ENCODE measurements at regions not wholly inside any gene's neighbourhood (a gene's known extent, or its start where the extent isn't known, plus 50 kb on each side); places are given as distances from the start of the nearest gene placed in this dataset.
"Not testable (repeated sequence)": the region's sequence is repeated elsewhere in the genome, so short reads cannot be mapped to it uniquely, and the experiment has no call there.

DNA sequence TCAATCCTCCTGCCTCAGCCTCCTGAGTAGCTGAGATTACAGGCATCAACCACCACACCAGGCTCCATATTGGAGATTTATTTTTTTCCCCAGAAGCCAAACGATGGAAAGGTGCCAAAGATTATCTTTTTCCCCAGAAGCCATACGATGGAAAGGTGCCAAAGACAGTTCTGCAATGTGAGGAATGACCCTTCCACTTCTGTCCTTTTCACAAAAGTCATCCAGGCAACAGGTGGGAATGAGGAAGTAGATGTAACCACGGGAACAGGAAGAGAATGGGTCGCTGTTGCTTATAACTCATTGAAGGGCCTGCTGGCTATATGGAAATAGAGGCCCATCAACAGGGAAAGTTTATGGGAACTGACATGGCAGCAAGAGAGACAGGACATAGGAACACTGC, 233.7 kb upstream of the MSX2 start:
- DNase-seq (ENCODE audit: insufficient read length, low spot score): no peak

GRCh38 chr5:174491265-174491664, 233.1 kb upstream of the MSX2 start:
- no peak for FAIRE-seq
- no peak for TF ChIP-seq POLR2AphosphoS5 (IDR thresholded peaks at IDR 0.05; ENCODE audit: low read depth, low read length)
- TF ChIP-seq TAF1 (IDR thresholded peaks at IDR 0.05; ENCODE audit: low read depth, low read length): no peak
- TF ChIP-seq POU2F2 (IDR thresholded peaks at IDR 0.05; ENCODE audit: low read depth, low read length): no peak
- TF ChIP-seq POLR2A (IDR thresholded peaks at IDR 0.05; ENCODE audit: low read depth, low read length): no peak
- TF ChIP-seq SPI1 (IDR thresholded peaks at IDR 0.05; ENCODE audit: low read depth, low read length): no peak
- TF ChIP-seq PAX5 (IDR thresholded peaks at IDR 0.05; ENCODE audit: insufficient read depth, low read length, severe bottlenecking): no peak
- DNase-seq (ENCODE audit: insufficient read length, low spot score): no peak

More for the DNA sequence above, 233.7 kb upstream of the MSX2 start:
- FAIRE-seq: no peak
- TF ChIP-seq POLR2A (IDR thresholded peaks at IDR 0.05; ENCODE audit: low read depth, low read length) (no peak), POU2F2 (IDR thresholded peaks at IDR 0.05; ENCODE audit: low read depth, low read length) (no peak), PAX5 (IDR thresholded peaks at IDR 0.05; ENCODE audit: insufficient read depth, low read length, severe bottlenecking) (no peak), SPI1 (IDR thresholded peaks at IDR 0.05; ENCODE audit: low read depth, low read length) (no peak), POLR2AphosphoS5 (IDR thresholded peaks at IDR 0.05; ENCODE audit: low read depth, low read length) (no peak), TAF1 (IDR thresholded peaks at IDR 0.05; ENCODE audit: low read depth, low read length) (no peak)

GRCh38 chr5:174491761-174492350, 232.5 kb upstream of the MSX2 start:
- FAIRE-seq: no peak
- no peak for DNase-seq (ENCODE audit: insufficient read length, low spot score)
- TF ChIP-seq TAF1 (IDR thresholded peaks at IDR 0.05; ENCODE audit: low read depth, low read length): no peak
- TF ChIP-seq POU2F2 (IDR thresholded peaks at IDR 0.05; ENCODE audit: low read depth, low read length): no peak
- no peak for TF ChIP-seq POLR2A (IDR thresholded peaks at IDR 0.05; ENCODE audit: low read depth, low read length)
- no peak for TF ChIP-seq POLR2AphosphoS5 (IDR thresholded peaks at IDR 0.05; ENCODE audit: low read depth, low read length)
- TF ChIP-seq PAX5 (IDR thresholded peaks at IDR 0.05; ENCODE audit: insufficient read depth, low read length, severe bottlenecking): no peak
- TF ChIP-seq SPI1 (IDR thresholded peaks at IDR 0.05; ENCODE audit: low read depth, low read length): no peak

- DNase-seq (ENCODE audit: insufficient read length, low spot score) (no peak), FAIRE-seq (no peak)
- TF ChIP-seq PAX5 (IDR thresholded peaks at IDR 0.05; ENCODE audit: insufficient read depth, low read length, severe bottlenecking): no peak
- TF ChIP-seq POLR2AphosphoS5 (IDR thresholded peaks at IDR 0.05; ENCODE audit: low read depth, low read length): no peak
- TF ChIP-seq TAF1 (IDR thresholded peaks at IDR 0.05; ENCODE audit: low read depth, low read length): no peak
- TF ChIP-seq POU2F2 (IDR thresholded peaks at IDR 0.05; ENCODE audit: low read depth, low read length): no peak
- TF ChIP-seq SPI1 (IDR thresholded peaks at IDR 0.05; ENCODE audit: low read depth, low read length): no peak
- no peak for TF ChIP-seq POLR2A (IDR thresholded peaks at IDR 0.05; ENCODE audit: low read depth, low read length)
Measured at GRCh38 chr5:174493530-174493929, 230.9 kb upstream of the MSX2 start.

GRCh38 chr5:174497939-174498338, 226.4 kb upstream of the MSX2 start:
- not testable (repeated sequence) for DNase-seq (ENCODE audit: insufficient read length, low spot score); FAIRE-seq

DNA sequence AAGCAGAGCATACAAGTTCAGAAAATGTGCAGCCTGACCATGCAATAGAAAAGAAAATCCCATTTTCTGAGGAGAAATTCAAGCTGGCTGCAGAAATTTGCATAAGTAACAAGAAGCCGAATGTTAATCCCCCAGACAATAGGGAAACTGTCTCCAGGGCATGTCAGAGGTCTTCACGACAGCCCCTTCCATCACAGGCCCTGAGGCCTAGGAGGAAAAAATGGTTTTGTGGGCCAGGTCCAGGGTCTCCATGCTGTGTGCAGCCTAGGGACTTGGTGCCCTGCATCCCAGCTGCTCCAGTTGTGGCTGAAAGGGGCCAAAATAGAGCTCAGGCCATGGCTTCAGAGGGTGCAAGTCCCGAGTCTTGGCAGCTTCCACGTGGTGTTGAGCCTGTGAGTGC, 225.8 kb upstream of the MSX2 start:
- not testable (repeated sequence) for FAIRE-seq; DNase-seq (ENCODE audit: insufficient read length, low spot score)

DNA sequence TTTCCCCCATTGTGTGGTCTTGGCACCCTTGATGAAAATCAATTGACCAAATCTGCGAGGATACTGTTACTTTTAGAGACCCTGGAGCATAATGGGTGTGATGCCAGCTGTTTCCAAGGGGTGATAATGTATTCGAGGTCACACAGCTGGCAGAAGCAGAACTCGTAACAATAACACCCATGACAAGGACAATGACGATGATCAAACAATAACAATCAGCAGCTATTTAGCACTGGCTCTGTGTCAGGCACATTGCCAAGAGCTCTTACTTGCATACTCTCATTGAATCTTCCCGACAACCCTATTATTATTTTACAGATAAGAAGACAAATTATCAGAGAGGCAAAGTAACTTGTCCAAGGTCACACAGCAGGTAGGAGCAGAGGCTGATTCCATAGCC, 223.7 kb upstream of the MSX2 start:
- no peak for DNase-seq (ENCODE audit: insufficient read length, low spot score)
- TF ChIP-seq POU2F2 (IDR thresholded peaks at IDR 0.05; ENCODE audit: low read depth, low read length) (no peak), POLR2A (IDR thresholded peaks at IDR 0.05; ENCODE audit: low read depth, low read length) (no peak), TAF1 (IDR thresholded peaks at IDR 0.05; ENCODE audit: low read depth, low read length) (no peak), PAX5 (IDR thresholded peaks at IDR 0.05; ENCODE audit: insufficient read depth, low read length, severe bottlenecking) (no peak), POLR2AphosphoS5 (IDR thresholded peaks at IDR 0.05; ENCODE audit: low read depth, low read length) (no peak), SPI1 (IDR thresholded peaks at IDR 0.05; ENCODE audit: low read depth, low read length) (no peak)
- FAIRE-seq: no peak

- DNase-seq (ENCODE audit: insufficient read length, low spot score) (no peak), FAIRE-seq (no peak)
- TF ChIP-seq PAX5 (IDR thresholded peaks at IDR 0.05; ENCODE audit: insufficient read depth, low read length, severe bottlenecking) (no peak), POLR2A (IDR thresholded peaks at IDR 0.05; ENCODE audit: low read depth, low read length) (no peak)
Measured at GRCh38 chr5:174501461-174502069, 222.8 kb upstream of the MSX2 start.

DNA sequence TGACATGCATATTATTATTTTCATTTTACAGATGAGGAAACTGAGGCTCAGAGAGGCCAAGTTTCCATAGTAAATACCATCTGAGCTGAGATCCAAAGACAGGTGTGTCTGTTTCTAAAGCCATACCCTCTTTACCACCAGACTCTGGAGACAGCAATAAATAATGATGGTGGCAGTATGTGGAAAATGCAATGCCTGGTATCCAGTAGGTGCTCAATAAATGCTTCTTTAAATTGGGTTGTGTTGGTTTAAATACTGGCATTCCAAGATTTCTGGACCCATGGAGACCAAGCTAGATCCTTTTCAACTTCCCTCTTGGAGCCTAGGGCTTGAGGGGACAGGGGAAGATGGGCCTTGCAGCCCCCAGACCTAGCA, 221.3 kb upstream of the MSX2 start:
- no peak for FAIRE-seq
- TF ChIP-seq SPI1 (IDR thresholded peaks at IDR 0.05; ENCODE audit: low read depth, low read length) (no peak), POLR2A (IDR thresholded peaks at IDR 0.05; ENCODE audit: low read depth, low read length) (no peak), POLR2AphosphoS5 (IDR thresholded peaks at IDR 0.05; ENCODE audit: low read depth, low read length) (no peak), POU2F2 (IDR thresholded peaks at IDR 0.05; ENCODE audit: low read depth, low read length) (no peak), PAX5 (IDR thresholded peaks at IDR 0.05; ENCODE audit: insufficient read depth, low read length, severe bottlenecking) (no peak), TAF1 (IDR thresholded peaks at IDR 0.05; ENCODE audit: low read depth, low read length) (no peak)

DNA sequence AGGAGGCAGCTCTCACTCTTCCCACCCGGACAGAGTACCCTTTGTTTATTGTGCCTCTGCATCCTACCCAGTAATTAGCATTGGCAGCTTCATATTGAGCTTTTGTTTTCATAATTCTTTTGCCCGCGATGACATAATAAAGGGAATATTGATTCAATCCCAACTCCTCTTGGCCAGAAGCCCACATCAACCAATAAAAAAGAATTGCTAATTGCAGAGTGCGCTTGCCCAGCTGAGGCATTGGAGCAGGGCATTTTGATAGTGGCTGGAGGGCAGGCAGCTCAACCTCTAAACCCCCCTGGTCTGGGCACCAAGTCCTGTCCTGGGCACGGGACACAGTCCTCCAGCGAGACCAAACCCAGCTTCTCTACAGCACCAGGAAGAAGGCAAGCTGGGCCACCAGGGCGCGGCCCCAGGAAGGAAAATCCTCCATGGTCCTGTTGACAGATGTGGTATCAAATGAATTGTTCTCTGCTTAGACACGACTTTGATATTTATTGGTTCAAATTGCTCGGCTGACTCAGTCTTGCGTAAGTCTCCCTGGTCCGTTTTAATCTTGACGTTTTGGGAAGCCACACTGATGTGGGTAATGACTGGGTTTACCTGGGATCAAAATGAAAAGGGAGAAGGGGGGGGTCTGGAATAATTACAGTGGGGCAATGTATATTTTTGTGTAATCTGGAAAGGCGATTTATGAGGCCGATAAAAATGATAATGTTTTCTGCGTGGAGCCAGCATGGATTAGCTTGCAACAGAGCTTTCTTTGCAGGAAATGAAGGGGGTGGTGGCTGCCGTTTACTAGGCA, 220.7 kb upstream of the MSX2 start:
- TF ChIP-seq TAF1 (IDR thresholded peaks at IDR 0.05; ENCODE audit: low read depth, low read length): no peak
- no peak for TF ChIP-seq POLR2A (IDR thresholded peaks at IDR 0.05; ENCODE audit: low read depth, low read length)
- no peak for TF ChIP-seq POLR2AphosphoS5 (IDR thresholded peaks at IDR 0.05; ENCODE audit: low read depth, low read length)
- TF ChIP-seq PAX5 (IDR thresholded peaks at IDR 0.05; ENCODE audit: insufficient read depth, low read length, severe bottlenecking): no peak
- no peak for TF ChIP-seq SPI1 (IDR thresholded peaks at IDR 0.05; ENCODE audit: low read depth, low read length)
- no peak for TF ChIP-seq POU2F2 (IDR thresholded peaks at IDR 0.05; ENCODE audit: low read depth, low read length)
- no peak for FAIRE-seq
- DNase-seq (ENCODE audit: insufficient read length, low spot score): no peak

More for the DNA sequence above, 221.3 kb upstream of the MSX2 start:
- DNase-seq (ENCODE audit: insufficient read length, low spot score): no peak

All from GM12891 (cell line).